Stimulated activated CD4-positive, alpha-beta T cell treated with anti-CD3 and anti-CD28 coated beads, Interleukin-2, amount 100 ng/mL, for 48 hours (primary cell): ENCODE measurements at regions not wholly inside any gene's neighbourhood (a gene's known extent, or its start where the extent isn't known, plus 50 kb on each side); places are given as distances from the start of the nearest gene placed in this dataset.

Experiments
- DNase-seq, 2 donors: peaks; one replicate each; pipeline ENCODE4 v3.0.0-alpha.2; 2020

DNA sequence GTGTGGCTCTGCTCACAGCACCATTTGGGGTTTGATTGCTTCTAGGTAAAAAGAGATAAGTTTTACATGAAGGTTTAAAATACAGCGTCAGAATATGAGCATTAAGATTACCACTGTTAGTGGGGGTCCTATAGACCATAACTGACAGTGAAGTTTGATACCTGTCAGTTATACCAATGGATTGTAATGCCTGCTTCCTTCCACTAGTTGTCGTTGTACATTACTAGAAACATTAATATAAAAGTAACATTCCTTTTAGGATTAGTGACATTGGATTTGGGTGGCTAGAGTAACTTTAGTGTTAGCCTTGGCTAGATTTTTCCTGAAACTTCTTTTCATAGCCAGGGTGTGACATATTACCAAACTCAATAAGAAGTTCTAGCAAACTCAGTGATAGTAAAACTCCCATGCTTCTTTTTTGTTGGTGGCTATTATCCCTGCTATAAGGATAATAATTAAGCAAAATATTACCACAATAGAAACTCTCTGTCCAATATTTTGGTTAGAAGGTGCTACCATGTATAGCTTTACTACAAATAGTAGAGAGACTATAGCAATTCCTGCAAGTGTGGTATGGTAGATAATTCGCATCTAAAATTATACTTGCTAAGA is 57.1 kb downstream of the FAM181B start:
- DNase-seq, result no peak

DNA sequence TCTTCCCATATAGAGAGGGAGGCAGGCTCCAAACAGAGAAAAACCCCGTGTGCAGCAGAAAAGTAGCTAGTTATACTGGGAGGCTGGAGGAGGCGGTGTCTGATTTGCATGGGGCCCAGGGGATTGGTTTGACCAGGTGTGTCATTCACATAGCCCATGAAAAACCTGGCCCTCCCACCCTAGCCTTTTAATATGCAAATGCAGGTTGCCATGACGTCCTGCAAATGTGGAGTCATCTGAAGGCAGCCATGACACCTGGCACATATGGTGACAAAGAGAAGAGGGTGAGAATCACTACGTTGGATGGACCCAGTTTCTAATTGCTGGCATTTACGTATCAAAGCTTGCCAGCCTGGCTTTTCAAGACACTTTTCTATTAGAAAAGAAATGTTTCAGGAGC is 57.8 kb downstream of the FAM181B start:
- DNase-seq, result no peak

DNA sequence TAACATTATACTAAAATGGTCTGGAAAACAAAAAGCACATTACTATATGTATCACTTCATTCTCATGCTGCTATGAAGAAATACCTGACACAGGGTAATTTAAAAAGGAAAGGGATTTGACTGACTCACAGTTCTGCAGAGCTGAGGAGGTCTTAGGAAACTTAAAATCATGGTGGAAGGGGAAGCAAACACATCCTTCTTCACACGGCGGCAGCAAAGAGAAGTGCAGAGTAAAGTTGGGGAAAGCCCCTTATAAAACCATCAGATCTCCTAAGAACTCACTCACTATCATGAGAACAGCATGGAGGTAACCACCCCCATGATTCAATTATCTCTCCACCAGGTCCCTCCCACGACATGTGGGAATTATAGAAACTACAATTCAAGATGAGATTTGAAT is 60.0 kb downstream of the FAM181B start:
- no peak for DNase-seq

DNA sequence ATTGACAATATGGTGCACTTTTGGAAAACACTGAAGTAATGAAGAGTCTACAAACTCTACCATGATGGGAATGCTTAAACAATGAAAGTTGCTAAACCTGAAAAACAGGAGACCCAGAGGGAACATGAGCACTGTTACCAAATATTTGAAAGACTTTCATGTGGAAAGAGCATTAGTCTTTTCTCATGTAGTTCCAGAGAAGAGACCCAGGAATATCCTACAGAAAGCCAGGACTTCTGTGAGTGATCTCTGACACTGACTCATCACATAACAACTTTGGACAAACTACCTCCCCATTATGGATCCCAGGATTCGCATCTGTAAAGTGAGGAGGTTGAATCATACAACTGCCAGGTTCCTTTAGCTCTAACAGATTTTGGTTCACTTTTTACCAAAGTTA is 62.2 kb downstream of the FAM181B start:
- DNase-seq, result no peak

DNA sequence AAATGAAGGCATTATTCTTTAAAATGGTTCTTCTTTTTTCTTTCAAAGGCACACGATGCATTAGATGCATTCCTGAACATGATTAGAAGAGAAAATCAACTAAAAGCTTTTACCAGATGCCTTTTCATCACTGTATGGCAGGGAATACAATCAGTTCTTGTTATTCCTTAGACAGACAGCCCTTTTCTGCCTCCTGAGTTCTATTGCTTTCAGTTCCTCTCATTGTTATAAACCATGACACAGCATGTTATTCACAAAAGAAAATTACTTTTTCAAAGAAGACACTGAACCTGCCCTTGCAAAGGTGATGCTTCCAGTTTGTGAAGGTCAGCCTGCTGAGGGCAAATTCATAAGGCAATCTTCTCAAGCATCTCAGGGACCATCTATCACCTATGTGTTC is 70.1 kb downstream of the FAM181B start:
- no peak for DNase-seq

DNA sequence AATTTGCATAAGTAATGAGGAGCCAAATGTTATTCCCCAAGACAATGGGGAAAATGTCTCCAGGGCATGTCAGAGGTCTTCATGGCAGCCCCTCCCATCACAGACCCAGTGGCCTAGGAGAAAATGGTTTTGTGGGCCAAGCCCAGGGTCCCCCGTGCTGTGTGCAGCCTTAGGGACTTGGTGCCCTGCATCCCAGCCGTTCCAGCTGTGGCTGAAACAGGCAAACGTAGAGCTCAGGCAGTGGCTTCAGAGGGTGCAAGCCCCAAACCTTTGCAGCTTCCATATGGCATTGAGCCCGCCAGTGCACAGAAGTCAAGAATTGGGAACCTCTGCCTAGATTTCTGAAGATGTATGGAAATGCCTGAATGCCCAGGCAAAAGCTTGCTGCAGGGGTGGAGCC is 79.9 kb downstream of the FAM181B start:
- no peak for DNase-seq

DNA sequence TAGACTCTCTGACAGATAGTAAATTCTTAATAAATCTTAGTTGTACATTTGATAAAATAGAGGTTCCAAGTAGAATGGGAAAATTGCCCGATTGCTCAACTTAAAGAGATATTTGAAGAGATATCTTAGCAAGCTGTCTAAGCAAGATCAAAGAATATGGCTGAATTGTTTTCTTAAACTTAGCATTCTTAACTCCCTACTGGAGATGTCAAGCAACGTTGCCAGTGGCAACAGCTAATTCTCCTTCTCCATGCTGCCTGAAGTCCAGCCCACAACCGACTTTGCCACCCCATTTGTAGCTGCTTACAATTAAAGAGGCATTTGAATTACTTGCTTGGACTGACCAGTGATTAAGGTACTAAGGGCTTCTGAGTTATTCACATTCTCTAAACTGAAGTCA is 94.4 kb downstream of the FAM181B start:
- DNase-seq, result no peak

DNA sequence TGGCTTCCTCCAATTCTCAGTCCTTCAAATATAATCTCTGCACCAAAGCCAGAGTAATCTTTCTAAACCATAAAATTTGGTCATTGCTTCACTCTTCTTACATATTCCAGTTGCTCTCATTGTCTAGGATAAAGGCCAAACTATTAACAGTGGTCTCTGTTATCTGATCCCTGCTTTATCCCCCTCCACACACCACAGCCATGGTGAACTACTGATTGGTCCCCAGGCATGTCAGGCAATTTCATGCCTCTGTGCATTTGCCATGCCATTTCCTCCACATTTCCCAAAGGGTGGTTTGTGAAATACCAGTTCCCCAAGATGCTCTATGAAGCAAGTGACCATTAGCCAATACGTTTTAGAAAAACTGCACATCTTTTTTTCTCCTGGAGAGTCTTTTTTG is 97.0 kb downstream of the FAM181B start:
- DNase-seq, result no peak

DNA sequence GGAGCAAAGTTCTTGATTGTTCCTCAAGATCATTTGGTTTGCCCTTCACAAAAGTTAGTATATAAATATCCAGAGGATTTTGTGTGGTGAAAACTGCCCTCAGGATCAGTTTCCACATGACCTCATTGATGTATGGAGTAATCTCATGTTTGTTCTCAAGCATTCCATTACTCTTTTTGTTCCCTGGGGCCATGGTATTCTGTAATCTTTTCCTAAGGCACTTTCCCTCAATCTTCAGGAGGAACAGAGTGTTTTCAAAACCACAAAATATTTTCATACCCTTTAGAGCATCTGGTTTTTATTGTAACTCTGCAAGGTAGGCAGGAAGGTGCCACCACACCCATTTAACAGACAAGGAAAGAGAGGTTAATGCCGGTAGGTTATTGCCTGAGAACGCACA is 99.6 kb downstream of the FAM181B start:
- no peak for DNase-seq

DNA sequence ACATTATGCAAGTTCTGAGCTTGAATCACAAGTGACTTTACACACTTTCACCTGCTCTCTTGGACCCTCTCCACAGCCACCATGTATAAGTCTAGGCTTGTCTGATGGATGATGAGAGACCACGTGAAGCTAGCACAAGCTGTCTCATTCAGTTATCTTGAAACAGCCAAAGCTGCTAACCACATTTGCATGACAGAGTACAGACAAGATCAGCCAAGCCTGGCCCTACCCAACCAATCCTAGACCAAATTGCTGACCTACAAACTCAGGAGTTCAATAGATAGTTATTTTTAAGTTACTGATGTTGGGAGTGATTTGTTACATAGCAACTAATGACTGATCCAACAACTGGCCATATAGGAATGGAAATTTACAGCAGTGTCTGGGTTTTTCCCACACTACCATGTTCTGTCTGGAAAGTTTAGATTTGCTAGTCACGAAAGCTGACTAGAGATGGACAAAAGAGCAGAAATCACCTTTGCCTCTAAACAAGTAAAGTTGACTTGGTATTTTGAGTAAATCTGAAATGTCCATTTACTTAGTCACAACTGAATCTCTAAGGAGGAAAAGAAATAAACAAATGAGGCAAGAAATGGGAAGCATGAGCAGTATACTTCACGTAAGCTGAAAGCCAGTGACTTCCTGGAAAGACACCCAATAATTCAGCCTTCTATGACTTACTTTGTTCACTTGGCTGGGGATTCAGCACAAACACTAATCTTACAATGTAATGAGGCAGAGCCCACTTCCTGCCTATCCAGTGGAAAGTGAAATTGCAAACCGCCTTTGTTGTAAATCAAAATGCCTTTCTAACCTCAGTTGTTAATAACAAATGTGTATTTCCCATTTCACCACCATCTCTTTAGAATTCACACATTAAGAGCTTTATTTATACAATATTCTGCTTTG is 101.7 kb downstream of the FAM181B start:
- DNase-seq, result no peak

DNA sequence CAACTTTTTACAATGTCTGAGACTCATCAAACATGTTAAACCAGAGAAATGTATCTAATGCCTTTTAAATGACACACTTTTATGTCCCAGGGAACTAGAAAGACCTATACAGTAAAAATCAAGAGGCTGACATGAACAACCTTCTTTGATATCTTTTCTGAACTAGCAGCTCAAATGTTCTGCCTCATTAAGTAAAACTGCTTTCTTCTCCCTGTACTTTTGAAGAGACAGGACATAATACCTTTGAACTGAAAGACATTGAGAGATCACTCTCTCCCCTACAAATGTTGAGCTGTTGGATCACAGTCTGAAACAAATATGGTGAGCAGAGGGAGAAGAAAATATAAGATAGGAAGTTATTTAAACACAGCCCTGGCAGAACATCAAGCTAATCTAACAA is 123.0 kb downstream of the FAM181B start:
- no peak for DNase-seq

DNA sequence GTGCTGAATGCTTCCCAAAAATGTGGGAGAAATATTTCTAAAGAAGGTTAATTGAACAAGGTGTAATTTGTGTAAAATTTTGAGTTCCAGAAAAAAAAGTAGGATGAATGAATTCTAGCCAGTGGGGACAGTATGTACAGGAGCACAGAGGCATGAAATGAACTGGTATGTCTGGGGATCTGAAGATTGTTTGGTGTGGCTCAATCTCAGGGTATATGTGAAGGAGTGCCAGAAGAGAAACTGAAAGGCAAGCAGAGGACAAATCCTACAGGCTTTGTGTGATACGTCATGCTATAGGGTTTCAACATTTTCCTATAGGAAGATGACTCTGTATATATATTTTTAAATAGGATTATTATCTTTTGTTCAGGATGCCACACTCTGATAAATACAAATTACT is 126.9 kb downstream of the FAM181B start:
- DNase-seq, result no peak

DNA sequence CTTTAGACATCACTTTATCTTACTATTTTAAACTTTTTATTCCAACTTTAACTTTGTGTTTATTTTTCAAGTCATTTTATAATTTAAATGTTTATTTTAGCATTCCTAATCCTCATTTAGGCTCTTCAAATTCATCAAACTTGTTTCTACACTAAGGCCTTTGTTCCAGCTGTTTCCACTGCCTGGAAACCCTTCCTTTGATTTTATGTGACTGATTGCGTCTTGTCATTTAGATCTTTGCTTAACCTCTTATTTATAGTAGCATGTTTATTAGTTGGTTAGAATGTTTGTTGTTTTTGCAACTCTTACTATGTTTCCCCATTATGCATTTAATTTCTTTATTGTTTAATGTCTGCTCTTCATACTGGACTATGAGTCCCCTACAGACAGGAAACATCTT is 132.0 kb downstream of the FAM181B start:
- no peak for DNase-seq

DNA sequence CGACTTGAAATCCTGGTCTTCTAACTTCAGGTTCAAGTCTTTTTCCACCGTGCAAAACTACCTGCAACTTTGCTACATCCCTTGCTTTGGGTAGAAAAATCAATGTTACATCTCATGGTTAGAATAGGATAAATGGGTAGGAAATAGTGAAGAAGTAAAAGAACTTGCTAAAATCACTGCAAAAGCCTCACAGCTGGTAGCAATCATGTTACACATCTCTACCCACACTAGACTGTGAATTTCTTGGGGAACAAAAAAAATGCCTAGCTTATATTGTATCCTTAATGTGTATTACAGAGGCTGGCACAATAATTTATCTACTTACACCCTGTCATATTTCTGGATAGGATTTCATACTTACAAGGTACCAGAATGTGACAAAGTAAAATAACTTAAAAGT is 133.8 kb downstream of the FAM181B start:
- DNase-seq, result no peak

DNA sequence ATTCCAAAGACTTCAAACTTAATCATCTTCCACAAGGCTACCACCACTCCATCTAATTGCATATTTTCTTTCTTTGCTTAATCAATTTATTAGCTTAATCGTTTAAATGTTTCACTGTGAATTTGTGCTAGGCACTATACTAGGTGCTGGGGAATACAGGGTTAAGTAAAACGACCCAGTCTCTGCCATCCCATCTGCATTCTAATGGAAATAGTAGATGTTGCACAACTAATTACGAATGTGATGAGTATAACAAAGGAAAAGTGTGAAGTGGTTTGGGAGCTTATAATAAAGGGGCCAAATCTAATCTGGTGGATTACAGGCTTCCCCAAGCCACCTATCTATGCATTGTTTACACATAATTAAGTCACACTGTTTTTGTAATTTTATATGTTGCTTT is 147.1 kb downstream of the FAM181B start:
- no peak for DNase-seq

DNA sequence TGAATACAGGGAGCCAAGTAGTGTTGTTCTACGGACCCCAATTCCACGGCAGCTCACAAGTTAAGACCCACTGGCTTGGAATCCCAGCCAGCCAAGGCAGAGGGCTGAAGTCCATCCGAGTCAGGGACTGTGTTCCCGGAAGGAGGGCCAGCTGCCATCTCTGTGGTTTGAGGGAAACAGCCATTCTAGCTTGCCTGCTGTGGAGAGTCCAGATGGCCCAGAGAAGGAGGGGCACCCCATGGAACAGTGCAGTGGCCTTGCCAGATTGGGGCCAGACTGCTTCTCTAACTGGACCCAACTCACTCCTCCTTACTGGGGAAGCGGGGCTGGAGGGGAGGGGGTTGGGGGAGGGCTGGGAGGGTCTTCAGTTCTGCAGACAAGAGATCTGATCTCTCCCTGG is 156.4 kb downstream of the FAM181B start:
- DNase-seq, result no peak

DNA sequence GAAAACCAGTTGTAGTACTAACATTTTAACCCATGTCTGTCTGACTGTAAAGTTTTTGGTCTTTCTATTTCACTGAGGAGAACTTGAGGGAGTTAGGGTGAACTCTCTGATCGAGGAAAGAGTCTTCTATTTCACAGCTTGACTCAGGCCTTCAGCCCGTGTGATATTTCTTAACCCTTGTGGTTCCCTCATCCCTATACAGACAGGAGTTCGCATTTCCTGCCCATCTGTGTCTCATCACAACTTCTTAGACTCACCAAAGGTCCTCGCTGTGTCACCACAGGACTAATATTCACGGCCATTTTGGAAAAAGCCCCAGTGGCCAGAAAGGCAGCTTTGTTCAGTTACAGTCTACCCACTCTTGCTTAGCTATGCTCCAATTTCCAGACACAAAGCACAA is 172.8 kb downstream of the FAM181B start:
- no peak for DNase-seq

DNA sequence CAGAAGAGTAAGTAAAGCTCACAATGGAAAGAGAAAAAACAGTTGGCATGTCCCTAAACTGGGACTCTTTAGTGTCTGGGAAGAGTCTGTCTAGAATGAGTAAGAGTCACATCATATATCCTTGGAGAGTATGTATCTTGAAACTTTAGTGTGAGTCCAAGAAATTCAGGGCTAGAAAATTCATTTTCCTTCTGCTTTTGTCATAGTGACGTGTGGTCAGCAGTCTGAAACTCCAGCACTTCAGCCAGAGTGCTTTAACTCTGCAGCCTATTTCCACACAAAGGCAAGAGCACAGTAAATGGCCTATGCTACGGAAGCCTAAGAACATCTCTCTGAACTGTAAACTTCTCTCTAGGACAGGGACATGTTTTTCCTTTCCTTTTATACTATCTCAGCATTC is 174.1 kb downstream of the FAM181B start:
- no peak for DNase-seq

DNA sequence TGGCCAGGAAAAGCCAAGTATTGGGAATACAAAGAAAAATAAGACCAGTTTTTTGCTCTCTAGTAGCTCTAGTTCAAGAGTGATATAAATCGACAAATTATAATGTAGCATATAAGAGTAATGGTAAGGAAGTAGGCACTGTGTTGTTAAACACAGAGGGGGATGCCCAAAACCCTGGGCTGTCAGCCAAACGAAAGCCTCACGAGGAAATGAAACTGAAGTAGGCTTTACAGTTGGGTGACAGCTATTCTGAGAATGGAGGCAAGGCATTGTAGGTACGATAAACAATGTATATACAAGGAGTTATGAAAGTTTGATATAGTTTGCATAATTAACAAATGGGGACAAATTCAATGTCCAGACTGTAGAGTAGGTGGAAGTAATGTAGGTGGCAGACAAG is 176.4 kb downstream of the FAM181B start:
- no peak for DNase-seq

DNA sequence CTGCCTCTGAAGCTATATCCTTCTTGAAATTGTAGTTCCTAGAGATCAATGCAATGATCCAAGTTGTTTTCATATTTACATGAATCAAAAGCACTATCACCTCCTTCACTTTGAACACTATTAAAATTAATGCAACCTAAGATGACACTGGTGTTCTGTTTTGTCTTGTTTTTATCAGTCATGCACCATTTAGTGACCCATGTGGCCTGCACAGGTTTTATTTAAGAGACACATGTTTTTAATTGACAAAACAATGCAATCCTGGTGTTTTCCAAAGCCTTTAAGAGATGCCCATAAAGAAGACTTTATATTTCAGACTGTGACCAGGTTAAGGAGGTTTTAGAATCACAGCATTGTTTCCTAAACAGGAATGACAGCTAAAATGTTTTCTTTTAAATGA is 177.5 kb downstream of the FAM181B start:
- no peak for DNase-seq

DNA sequence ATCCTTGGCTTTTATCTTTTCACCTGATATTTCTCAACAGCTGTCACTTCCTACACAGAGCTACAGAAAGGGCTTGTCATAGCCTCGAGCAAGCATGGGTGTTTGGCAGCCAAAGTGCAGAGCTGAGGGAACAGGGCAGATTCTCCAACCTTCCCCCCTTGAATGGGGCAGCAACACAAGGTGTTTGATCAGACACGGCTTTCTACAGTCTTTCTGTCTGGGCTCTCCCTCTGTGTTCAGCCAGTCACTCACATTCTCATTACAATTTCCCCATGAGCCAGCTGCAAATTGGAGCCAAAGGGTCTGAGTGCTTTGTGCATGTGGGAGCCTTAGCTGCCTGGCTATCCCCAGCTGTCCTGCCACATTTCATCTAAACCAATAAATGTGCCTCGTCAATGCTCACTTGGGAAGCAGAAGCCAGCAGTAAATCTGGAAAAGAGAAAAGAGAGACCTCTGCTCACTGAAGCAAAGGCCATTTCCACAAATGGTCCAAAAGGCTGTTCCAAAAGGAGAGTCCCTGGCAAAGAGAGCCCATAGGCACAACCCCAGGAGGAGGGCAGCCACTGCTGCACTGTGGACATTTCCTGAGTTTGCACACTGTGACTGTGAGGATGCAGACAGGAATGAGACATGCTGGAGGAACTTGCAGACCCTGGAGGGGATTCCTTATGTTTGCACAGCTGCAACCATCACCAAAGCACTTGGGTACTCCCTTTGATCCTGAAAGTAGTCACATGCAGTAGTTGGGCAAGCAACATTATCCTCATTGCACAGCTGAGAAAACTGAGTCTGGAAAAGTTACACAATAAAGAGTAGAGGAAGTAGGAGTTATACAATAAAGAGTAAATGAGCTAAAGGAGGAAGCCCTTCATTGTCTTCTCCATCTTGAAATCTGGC is 186.8 kb downstream of the FAM181B start:
- no peak for DNase-seq

DNA sequence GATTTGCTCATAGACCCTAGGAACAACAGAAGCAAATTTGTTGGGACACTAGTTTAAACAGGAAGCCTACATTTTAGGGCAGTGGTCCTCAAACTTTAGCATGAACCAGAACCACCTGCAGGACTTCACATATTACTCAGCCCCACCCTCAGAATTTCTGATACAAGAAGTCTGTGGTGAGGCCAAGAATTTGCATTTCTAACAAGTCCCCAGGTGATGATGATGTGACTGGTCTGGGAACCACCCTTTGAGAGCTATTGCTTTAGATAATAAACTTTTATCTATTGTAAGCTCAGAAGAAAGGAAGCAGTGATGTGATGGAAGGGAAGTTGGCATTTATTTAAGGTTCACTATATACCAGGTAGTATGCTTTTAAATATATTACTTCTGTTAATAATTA is 194.0 kb downstream of the FAM181B start:
- no peak for DNase-seq

DNA sequence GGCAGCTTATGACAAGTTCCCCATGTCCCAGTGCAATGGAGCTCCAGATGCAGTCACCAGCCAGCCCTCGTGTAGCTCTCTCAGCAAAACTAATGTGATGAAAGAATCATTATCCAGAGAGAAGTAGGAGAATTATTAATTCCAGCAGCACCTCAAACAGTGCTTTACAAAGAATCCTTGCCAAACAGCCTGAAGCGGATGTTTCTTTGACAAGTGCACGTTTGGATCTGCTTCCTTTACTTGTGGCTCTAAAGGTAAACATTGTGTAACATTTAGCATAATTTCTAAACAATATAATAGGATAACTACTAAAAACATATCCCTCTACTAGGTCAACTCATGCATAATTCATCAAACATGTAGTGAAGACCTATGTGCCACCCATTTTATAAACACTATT is 197.0 kb downstream of the FAM181B start:
- no peak for DNase-seq
